Brain microvascular endothelial cell (primary cell): ENCODE measurements at regions not wholly inside any gene's neighbourhood (a gene's known extent, or its start where the extent isn't known, plus 50 kb on each side); places are given as distances from the start of the nearest gene placed in this dataset.

Source experiments
- DNase-seq: peaks from one replicate; pipeline ENCODE4 v3.0.0-alpha.2; 2020
- H3K27ac ChIP-seq: fragments of 250-450 bp; sonication (Bioruptor Pico); 2 replicates; pipeline ENCODE4 v1.5.1; 2020; ENCODE audit warnings: mild to moderate bottlenecking, moderate library complexity
- H3K27me3 ChIP-seq: fragments of 250-450 bp; sonication (Bioruptor Pico); replicated peaks from 2 replicates; pipeline ENCODE4 v1.5.1; 2020; ENCODE audit warnings: mild to moderate bottlenecking
- H3K36me3 ChIP-seq: fragments of 250-450 bp; sonication (Bioruptor Pico); replicated peaks from 2 replicates; pipeline ENCODE4 v1.5.1; 2020; ENCODE audit warnings: mild to moderate bottlenecking
- H3K4me3 ChIP-seq: 2 replicates; pipeline ENCODE4 v1.5.1; 2011; ENCODE audit warnings: low read depth, mild to moderate bottlenecking, control low read depth, low read length, moderate library complexity
- CTCF ChIP-seq: IDR thresholded peaks from 2 replicates; pipeline ENCODE4 v1.5.1; 2011; ENCODE audit warnings: low read depth, mild to moderate bottlenecking, moderate library complexity, low read length, control low read depth, inconsistent platforms; ENCODE audit errors: missing control alignments
- in situ Hi-C: cut with HindIII; loops from 2 replicates; pipeline ENCODE4 v1.10.0; 2017; ENCODE audit warnings: low sequenced_read_pairs, low pct_ligation_motif_present

DNA sequence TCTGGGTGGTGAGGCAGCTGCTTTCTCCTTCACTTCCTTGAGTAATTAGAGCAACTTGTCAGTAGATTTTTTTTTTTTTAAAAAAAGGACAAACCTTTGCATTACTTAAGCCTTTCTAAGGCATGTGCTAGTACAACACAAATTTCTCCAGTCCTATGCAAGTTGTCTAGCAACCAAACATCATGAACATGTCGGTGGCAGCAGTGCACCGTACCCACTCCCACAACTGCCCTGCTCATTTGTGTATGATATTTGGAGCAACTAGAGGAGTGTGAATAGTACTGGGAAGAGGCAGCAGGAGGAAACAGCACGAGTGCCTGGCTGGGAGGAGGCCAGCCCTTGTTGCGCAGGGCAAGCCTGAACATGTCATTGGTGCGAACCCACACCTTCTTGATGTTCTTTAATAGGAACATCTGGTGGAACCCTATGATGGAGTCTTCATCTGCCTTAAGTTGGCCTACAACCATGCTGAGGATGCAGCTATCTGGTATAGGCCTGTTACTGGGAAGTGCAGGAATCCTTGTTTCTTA lies 238.3 kb downstream of the TDRD15 start:
- Histone ChIP-seq H3K4me3 (no peak overlapping the region), H3K36me3 (no peaks in the 10 kb centered on the region), H3K27me3 (no peaks in the 10 kb centered on the region), H3K27ac (no peak overlapping the region)
- in situ Hi-C loops, result no loop called here
- no peak for DNase-seq
- no peak for TF ChIP-seq CTCF

- Histone ChIP-seq H3K27me3 (no peaks in the 10 kb centered on the region), H3K27ac (no peak overlapping the region), H3K4me3 (no peak overlapping the region), H3K36me3 (no peaks in the 10 kb centered on the region)
- in situ Hi-C loops, result no loop called here
- no peak for TF ChIP-seq CTCF
- DNase-seq, result no peak
These were observed 239.6 kb downstream of the TDRD15 start for GRCh38 chr2:21363364-21363763.

DNA sequence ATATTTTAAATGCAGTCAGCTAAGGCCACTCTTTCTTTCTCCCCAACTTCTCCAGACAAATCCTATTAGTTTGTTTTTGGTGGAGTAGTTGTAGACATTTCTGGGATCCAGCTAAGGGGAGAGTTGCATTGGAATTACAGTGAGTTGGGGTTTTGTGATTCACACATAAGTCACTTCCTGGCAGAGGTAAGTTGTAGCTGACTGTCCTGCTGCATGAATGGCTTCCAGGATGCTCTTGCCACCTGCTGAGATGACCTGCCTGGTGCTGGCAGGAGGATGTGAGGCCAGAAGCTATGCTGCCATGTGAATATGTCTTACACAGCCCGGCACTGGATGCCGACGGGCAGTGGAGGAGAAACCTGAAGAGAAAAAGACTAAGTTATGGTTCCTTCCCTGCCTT lies 243.7 kb downstream of the TDRD15 start:
- in situ Hi-C loops, result no loop called here
- Histone ChIP-seq H3K4me3 (no peak overlapping the region), H3K36me3 (no peaks in the 10 kb centered on the region), H3K27me3 (no peaks in the 10 kb centered on the region), H3K27ac (no peak overlapping the region)
- TF ChIP-seq CTCF, result no peak
- peak; percentile 0 for DNase-seq

DNA sequence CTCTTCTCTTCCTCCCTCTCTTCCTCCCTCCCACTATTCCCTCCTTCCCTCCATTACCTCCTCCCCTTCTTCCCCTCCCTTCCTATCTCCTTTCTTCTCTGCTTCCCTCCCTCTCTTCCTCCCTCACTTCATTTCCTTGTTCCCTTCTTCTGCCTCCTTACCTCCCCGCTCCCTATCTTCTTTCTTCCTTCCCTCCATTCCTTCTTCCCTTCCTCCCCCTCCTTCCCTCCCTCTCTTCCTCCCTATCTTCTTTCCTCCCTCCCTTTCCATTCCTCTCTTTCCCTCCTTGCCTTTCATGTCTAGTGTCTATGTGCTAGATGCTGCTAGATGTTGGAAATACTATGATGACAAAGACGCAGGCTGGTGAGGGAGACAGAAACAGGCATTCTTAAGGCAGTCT lies 246.0 kb downstream of the TDRD15 start:
- DNase-seq, result no peak
- Histone ChIP-seq H3K27ac (no peak overlapping the region), H3K36me3 (no peaks in the 10 kb centered on the region), H3K4me3 (no peak overlapping the region), H3K27me3 (no peaks in the 10 kb centered on the region)
- in situ Hi-C loops, result no loop called here
- TF ChIP-seq CTCF, result no peak

DNA sequence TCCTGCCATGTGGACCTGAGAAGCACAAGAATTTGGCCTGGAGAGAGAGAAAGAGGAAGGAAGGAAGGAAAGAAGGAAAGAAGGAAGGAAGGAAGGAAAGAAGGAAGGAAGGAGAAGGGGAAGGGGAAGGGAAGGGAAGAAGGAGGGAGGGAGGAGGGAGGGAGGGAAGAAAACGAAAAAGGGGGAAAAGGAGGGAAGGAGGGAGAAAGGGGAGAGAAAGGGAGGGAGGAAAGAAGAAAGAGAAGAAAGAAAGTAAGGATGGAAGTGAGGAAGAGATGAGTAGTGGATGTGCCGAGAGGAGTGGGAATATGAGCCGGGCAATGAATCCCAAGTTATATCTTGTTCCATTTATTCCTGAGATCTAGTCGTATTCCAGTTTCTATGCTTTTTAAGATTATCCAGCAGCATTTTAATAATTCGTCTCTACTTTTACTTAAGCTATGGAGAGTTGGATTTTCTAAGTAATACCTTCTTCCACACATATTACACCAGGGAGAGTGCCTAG lies 247.8 kb downstream of the TDRD15 start:
- no peak overlapping the region for H3K27ac ChIP-seq
- no peaks in the 10 kb centered on the region for H3K27me3 ChIP-seq
- DNase-seq, result no peak
- no peak overlapping the region for H3K4me3 ChIP-seq
- no peaks in the 10 kb centered on the region for H3K36me3 ChIP-seq
- TF ChIP-seq CTCF, result no peak
- in situ Hi-C loops, result no loop called here

GRCh38 chr2:21372654-21373053 lies 248.9 kb downstream of the TDRD15 start:
- in situ Hi-C loops, result no loop called here
- Histone ChIP-seq H3K27ac (no peak overlapping the region), H3K36me3 (no peaks in the 10 kb centered on the region), H3K27me3 (no peaks in the 10 kb centered on the region), H3K4me3 (no peak overlapping the region)
- peak; percentile 31 for TF ChIP-seq CTCF
- no peak for DNase-seq
